Stomach (tissue), 8 donors: ENCODE measurements at regions not wholly inside any gene's neighbourhood (a gene's known extent, or its start where the extent isn't known, plus 50 kb on each side); places are given as distances from the start of the nearest gene placed in this dataset.
"Not testable (repeated sequence)": the region's sequence is repeated elsewhere in the genome, so short reads cannot be mapped to it uniquely, and the experiment has no call there.

Source experiments
- DNase-seq, 2 donors: peaks; one replicate each; pipeline versions ENCODE4 v3.0.0 to v3.0.0-alpha.2; 2013 to 2019
- H3K27ac ChIP-seq, 5 donors: fragments of 200-600 bp in 4 of 5; sonication (generic) in 4 of 5; one replicate each; pipeline ENCODE4 v1.5.1; 2013 to 2019; ENCODE audit warnings: mild to moderate bottlenecking in 1 of 5, moderate library complexity in 1 of 5
- H3K27me3 ChIP-seq, 3 donors: fragments of 200-600 bp; sonication (generic); one replicate each; pipeline ENCODE4 v1.5.1; 2017 to 2019; ENCODE audit warnings: mixed run types in 1 of 3
- H3K36me3 ChIP-seq, 4 donors: fragments of 200-600 bp; sonication (generic); 1 replicate in 3 of 4; 2 replicates in 1 of 4; pipeline ENCODE4 v1.5.1; 2016 to 2019
- H3K4me1 ChIP-seq, 4 donors: fragments of 200-600 bp; sonication (generic); one replicate each; pipeline ENCODE4 v1.5.1; 2016 to 2019
- H3K4me3 ChIP-seq, 4 donors: fragments of 200-600 bp; sonication (generic) in 3 of 4; one replicate each; pipeline ENCODE4 v1.5.1; 2016 to 2019; ENCODE audit warnings: mild to moderate bottlenecking in 1 of 4
- H3K9me3 ChIP-seq, 4 donors: fragments of 200-600 bp; sonication (generic); one replicate each; pipeline ENCODE4 v1.5.1; 2016 to 2019
- EP300 ChIP-seq: sonication (generic); formaldehyde crosslinking; IDR thresholded peaks from one replicate; pipeline ENCODE4 v1.6.1; 2017; ENCODE audit warnings: antibody characterized with exemption
- POLR2A ChIP-seq, 4 donors: fragments of 450-650 bp; IDR thresholded peaks; one replicate each; pipeline ENCODE4 v1.6.1; 2016; ENCODE audit warnings: antibody characterized with exemption in 4 of 4, control low read depth in 2 of 4, mild to moderate bottlenecking in 1 of 4, moderate library complexity in 1 of 4
- POLR2AphosphoS5 ChIP-seq, 3 donors: sonication (generic); formaldehyde crosslinking; IDR thresholded peaks; one replicate each; pipeline ENCODE4 v1.6.1; 2016; ENCODE audit warnings: antibody characterized with exemption in 3 of 3
- WGBS, 5 donors: extraction: QIAGEN DNeasy Blood & Tissue Kit in 3 of 5; methylation state at CpG; one replicate each; pipeline versions ENCODE4 v1.1.5 to v1.1.7; 2013 to 2018; 5-methylcytosine and 5-hydroxymethylcytosine counted together
- intact Hi-C: fragments of 100-400 bp; cut with DNase I; formaldehyde crosslinking; loops from one replicate; pipeline ENCODE4 v1.15.1; 2023; ENCODE audit warnings: low total_unique reads
- TF ChIP-seq, protein P1 (sequence below), 7 experiments: fragments of 450-650 bp in 4 of 7; fragments of 200-600 bp in 3 of 7; sonication (generic) in 3 of 7; IDR thresholded peaks; one replicate each; pipeline ENCODE4 v1.5.1; 2016 to 2019; ENCODE audit warnings: antibody characterized with exemption in 7 of 7, control low read depth in 2 of 7, mild to moderate bottlenecking in 1 of 7
- donor health status: healthy with polysubstance abuse.
- donor health status: Bipolar disorder and iron deficiency.
- donor health status: healthy.

DNA sequence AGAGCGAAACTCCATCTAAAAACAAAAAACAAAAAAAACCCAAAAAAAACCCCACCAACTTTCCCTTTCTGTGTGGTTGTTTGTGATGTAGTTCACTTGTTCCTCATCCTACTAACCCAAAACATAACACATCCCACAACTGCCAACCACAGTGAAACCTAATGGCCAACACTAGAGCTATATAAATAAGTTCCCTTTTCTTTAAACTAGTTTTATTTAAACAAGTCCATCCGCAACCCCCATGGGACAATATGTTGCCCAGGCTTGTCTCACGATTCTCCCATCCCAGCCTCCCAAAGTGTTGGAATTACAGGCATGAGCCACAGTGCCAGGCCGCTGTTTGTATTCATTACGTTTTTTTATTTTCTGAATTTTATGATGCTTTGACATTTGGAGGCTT lies 71.2 kb upstream of the ADGRE5 start:
- Histone ChIP-seq H3K9me3 (peaks cover 0 to 8% (median 7%) of the 10 kb centered on the region in 4 donors), H3K4me1 (no peaks in the 10 kb centered on the region), H3K36me3 (no peaks in the 10 kb centered on the region), H3K27me3 (no peaks in the 10 kb centered on the region), H3K27ac (no peak overlapping the region), H3K4me3 (no peak overlapping the region)
- WGBS, 5 donors, result 60 to 76% (median 71%) methylated on average over 5 of the region's 5 CpGs
- peak in 1 of 2 donors; percentile 20 for DNase-seq
- intact Hi-C loops, result no loop called here
- TF ChIP-seq POLR2A (IDR thresholded peaks at IDR 0.05), result no peak
- TF ChIP-seq, protein P1, sequence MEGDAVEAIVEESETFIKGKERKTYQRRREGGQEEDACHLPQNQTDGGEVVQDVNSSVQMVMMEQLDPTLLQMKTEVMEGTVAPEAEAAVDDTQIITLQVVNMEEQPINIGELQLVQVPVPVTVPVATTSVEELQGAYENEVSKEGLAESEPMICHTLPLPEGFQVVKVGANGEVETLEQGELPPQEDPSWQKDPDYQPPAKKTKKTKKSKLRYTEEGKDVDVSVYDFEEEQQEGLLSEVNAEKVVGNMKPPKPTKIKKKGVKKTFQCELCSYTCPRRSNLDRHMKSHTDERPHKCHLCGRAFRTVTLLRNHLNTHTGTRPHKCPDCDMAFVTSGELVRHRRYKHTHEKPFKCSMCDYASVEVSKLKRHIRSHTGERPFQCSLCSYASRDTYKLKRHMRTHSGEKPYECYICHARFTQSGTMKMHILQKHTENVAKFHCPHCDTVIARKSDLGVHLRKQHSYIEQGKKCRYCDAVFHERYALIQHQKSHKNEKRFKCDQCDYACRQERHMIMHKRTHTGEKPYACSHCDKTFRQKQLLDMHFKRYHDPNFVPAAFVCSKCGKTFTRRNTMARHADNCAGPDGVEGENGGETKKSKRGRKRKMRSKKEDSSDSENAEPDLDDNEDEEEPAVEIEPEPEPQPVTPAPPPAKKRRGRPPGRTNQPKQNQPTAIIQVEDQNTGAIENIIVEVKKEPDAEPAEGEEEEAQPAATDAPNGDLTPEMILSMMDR (IDR thresholded peaks at IDR 0.05), result no peak
- no peak for TF ChIP-seq POLR2AphosphoS5 (IDR thresholded peaks at IDR 0.05)
- TF ChIP-seq EP300, result no peak

DNA sequence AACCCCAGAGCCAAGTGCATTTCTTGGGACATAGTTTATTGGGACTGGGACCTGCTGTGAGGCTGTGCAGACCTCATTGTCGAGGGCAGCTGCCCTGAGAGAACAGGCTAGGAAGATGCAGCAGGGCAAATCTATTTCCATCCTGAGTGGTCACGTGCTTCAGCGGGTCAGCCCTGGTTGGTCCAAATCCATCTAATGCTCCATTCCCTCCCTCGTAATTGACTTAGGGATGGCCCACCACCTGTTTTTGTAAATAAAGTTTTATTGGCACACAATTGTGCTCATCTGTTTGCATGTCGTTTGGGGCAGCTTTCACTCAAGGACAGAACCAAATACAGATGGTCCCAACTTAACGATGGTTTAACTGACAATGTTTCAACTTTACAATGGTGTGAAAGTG lies 75.5 kb upstream of the ADGRE5 start:
- no peak for DNase-seq
- TF ChIP-seq, protein P1 (IDR thresholded peaks at IDR 0.05), result no peak
- no peak for TF ChIP-seq POLR2A (IDR thresholded peaks at IDR 0.05)
- no peak for TF ChIP-seq EP300
- Histone ChIP-seq H3K27me3 (peaks cover 0 to 11% (median 0%) of the 10 kb centered on the region in 3 donors), H3K27ac (no peak overlapping the region), H3K9me3 (peaks cover 0 to 8% (median 7%) of the 10 kb centered on the region in 4 donors), H3K36me3 (no peaks in the 10 kb centered on the region), H3K4me3 (no peak overlapping the region), H3K4me1 (no peaks in the 10 kb centered on the region)
- intact Hi-C loops, result no loop called here
- 74 to 84% (median 79%) methylated on average over 6 of the region's 6 CpGs for WGBS, 5 donors

DNA sequence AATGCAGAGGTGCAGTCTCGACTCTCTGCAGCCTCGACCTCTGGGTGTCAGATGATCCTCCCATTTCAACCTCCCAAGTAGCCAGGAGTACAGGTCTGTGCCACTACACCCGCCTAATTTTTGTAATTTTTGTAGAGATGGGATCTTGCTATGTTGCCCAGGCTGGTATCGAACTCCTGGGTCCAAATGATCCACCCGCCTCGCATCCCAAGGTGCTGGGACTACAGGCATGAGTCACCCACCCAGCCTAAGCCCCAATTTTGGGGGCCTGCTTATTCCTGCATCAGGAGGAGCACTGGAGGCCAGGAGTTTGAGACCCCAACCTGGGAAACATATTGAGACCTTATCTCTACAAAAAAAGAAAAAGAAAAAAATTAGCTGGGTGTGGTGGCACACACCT lies 80.1 kb upstream of the ADGRE5 start:
- WGBS, 5 donors, result 91 to 94% (median 93%) methylated on average over 6 of the region's 6 CpGs
- no peaks in the 10 kb centered on the region for H3K9me3 ChIP-seq
- peaks cover 0 to 11% (median 0%) of the 10 kb centered on the region in 3 donors for H3K27me3 ChIP-seq
- no peak for DNase-seq
- TF ChIP-seq, protein P1 (IDR thresholded peaks at IDR 0.05), result no peak
- TF ChIP-seq POLR2A (IDR thresholded peaks at IDR 0.05) (no peak), EP300 (no peak), POLR2AphosphoS5 (IDR thresholded peaks at IDR 0.05) (no peak)
- H3K4me1 ChIP-seq, result no peaks in the 10 kb centered on the region
- H3K4me3 ChIP-seq, result no peak overlapping the region
- no peak overlapping the region for H3K27ac ChIP-seq
- intact Hi-C loops, result no loop called here
- no peaks in the 10 kb centered on the region for H3K36me3 ChIP-seq

DNA sequence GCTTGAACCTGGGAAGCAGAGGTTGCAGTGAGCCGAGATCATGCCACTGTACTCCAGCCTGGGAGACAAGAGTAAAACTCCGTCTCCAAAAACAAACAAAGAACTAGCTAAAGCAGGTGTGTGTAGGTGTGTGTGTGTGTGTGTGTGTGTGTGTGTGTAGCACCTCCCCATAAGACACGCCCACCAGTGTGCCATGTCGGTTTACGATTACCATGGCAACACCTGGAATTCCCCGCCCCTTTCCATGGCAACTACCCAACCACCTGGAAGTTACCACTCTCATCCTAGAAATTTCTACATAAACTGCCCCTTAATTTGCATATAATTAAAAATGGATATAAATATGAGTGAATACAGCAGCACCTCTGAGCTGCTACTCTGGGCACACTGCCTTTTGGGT lies 80.9 kb upstream of the ADGRE5 start:
- Histone ChIP-seq H3K36me3 (no peaks in the 10 kb centered on the region), H3K27ac (no peak overlapping the region), H3K4me3 (no peak overlapping the region), H3K27me3 (peaks cover 0 to 11% (median 0%) of the 10 kb centered on the region in 3 donors), H3K4me1 (no peaks in the 10 kb centered on the region), H3K9me3 (no peaks in the 10 kb centered on the region)
- TF ChIP-seq POLR2AphosphoS5 (IDR thresholded peaks at IDR 0.05), result no peak
- no peak for TF ChIP-seq POLR2A (IDR thresholded peaks at IDR 0.05)
- TF ChIP-seq EP300, result no peak
- TF ChIP-seq, protein P1 (IDR thresholded peaks at IDR 0.05), result no peak
- DNase-seq, result no peak
- WGBS, 5 donors, result 64 to 75% (median 65%) methylated on average over 6 of the region's 6 CpGs
- intact Hi-C loops, result no loop called here

DNA sequence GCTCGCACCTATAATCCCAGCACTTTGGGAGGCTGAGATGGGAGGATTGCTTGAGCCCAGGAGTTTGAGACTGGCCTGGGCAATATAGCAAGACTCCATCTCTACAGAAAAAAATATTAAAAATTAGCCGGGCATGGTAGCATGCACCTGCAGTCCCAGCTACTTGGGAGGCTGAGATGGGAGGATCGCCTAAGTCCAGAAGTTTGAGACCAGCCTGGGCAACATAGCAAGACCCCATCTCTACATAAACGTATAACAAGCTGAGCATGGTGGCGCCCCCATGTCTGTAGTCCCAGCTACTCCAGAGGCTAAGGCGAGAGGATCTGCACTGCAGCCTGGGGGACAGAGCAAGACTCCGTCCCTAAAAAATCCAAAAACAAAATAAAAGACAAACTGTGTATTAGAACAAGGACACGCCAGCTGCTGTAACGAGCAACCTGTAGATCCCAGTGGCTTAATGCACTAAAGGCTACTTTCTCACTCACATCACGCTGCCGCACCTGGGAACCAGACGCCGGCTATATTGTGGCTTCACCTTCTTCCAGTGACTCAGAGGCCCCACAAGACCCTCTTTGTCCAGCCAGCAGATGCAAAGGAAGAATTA lies 81.9 kb upstream of the ADGRE5 start:
- H3K27ac ChIP-seq, H3K9me3 ChIP-seq, intact Hi-C loops, H3K4me3 ChIP-seq, DNase-seq, H3K36me3 ChIP-seq, H3K4me1 ChIP-seq: not testable (repeated sequence)
- WGBS, 5 donors, result 94 to 96% (median 94%) methylated on average over 12 to 13 of the region's 13 CpGs
- peaks cover 0 to 11% (median 0%) of the 10 kb centered on the region in 3 donors for H3K27me3 ChIP-seq

DNA sequence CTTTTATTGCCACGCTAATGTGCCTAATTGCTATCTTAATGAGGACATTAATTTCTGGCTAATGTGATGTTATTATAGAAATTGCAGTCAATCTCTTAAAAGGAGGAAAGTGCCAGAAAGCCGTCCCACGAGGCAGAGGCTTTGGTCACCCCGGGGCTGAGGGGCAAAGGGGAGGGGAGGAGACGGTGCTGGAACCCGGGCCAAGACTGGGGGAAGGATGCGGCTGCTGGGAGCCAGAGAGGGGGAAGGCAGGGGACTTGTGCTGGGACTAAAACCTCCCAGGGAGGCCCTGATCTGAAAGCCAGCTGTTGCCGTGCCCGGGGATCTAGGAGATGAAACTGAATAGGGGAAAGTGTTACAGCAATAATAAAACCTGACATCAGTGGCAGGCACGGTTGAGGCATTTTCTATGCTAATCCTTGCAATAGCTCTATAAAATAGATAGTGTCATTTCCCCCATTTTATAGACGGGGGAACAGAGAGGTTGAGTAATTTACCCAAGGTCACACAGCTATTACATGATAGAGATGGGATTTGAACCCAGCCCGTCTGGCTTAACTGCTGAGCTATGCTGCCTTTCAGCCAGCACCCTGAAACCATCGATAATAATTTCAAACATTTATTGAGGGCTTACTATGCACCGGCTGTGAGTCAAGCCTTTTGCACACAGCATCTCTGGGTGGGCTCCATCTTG lies 83.2 kb upstream of the ADGRE5 start:
- H3K27me3 ChIP-seq, result peaks cover 0 to 14% (median 0%) of the 10 kb centered on the region in 3 donors
- WGBS, 5 donors, result 43 to 58% (median 48%) methylated on average over 10 to 14 of the region's 14 CpGs
- intact Hi-C loops, H3K27ac ChIP-seq, DNase-seq, H3K36me3 ChIP-seq, H3K4me1 ChIP-seq, H3K4me3 ChIP-seq, H3K9me3 ChIP-seq: not testable (repeated sequence)

DNA sequence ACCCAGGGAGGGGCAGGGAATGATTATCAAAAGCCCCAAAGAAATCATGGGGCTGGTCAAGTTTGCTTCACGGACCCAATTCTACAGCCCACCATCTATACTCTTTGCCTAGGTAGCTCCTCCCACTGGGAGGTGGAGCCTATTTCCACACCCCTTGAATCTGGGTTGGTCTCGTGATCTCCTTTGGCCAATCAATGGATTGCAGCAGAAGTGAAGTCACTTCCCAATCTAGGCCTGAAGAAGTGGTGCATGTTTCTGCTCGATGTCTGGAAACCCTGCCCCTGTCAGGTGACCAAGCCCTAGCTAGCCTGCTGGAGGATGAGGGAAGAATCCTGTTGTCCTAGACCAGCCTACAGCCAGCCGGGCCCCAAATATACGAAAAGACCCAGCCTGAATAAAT lies 86.3 kb upstream of the ADGRE5 start:
- H3K4me3 ChIP-seq, H3K9me3 ChIP-seq, H3K4me1 ChIP-seq, H3K36me3 ChIP-seq, H3K27ac ChIP-seq, intact Hi-C loops: not testable (repeated sequence)
- H3K27me3 ChIP-seq, result peaks cover 0 to 18% (median 0%) of the 10 kb centered on the region in 3 donors
- DNase-seq, result peak in 1 of 2 donors; percentile 17
- WGBS, 5 donors, result 72 to 80% (median 77%) methylated on average over 5 of the region's 5 CpGs
